Naive thymus-derived CD8-positive, alpha-beta T cell (primary cell): ENCODE measurements at regions not wholly inside any gene's neighbourhood (a gene's known extent, or its start where the extent isn't known, plus 50 kb on each side); places are given as distances from the start of the nearest gene placed in this dataset.

Experiments used
- ATAC-seq, 2 donors: fragments of 150-1000 bp; cut with Tn5 transposase in 1 of 2; sonication (Bioruptor Pico), chemical (Tn5 transposase) in 1 of 2; 1 replicate in 1 of 2; 2 replicates in 1 of 2; pipeline ENCODE4 v1.10.0; 2021; ENCODE audit warnings: mild to moderate bottlenecking in 2 of 2, moderate library complexity in 2 of 2
- POLR2A ChIA-PET: fragments of 350-600 bp; sonication (Branson Sonifier 250); formaldehyde crosslinking; loops from one replicate; lab custom pipeline; 2021; ENCODE audit warnings: antibody characterized with exemption; lab: Charles Lee
- DNase-seq, 10 donors: peaks; one replicate each; pipeline versions ENCODE4 v3.0.0 to v3.0.0-alpha.2; 2020 to 2022
- H3K27ac Mint-ChIP-seq, 10 donors: one replicate each; pipeline ENCODE4 v1.8.0; 2020 to 2022; ENCODE audit warnings: mild to moderate bottlenecking in 10 of 10, mixed read lengths in 10 of 10, moderate library complexity in 4 of 10, inconsistent platforms in 1 of 10
- H3K27me3 Mint-ChIP-seq, 5 donors: one replicate each; pipeline ENCODE4 v1.8.0; 2021 to 2022; ENCODE audit warnings: mixed read lengths in 5 of 5
- H3K36me3 Mint-ChIP-seq, 3 donors: one replicate each; pipeline ENCODE4 v1.8.0; 2020 to 2022; ENCODE audit warnings: mixed read lengths in 3 of 3, mild to moderate bottlenecking in 2 of 3, inconsistent platforms in 1 of 3
- H3K4me1 Mint-ChIP-seq, 4 donors: one replicate each; pipeline ENCODE4 v1.8.0; 2021 to 2022; ENCODE audit warnings: mixed read lengths in 4 of 4
- H3K4me3 Mint-ChIP-seq, 10 donors: one replicate each; pipeline ENCODE4 v1.8.0; 2020 to 2022; ENCODE audit warnings: mild to moderate bottlenecking in 10 of 10, mixed read lengths in 10 of 10, moderate library complexity in 6 of 10, inconsistent platforms in 1 of 10
- H3K9me3 Mint-ChIP-seq, 9 donors: one replicate each; pipeline ENCODE4 v1.8.0; 2020 to 2022; ENCODE audit warnings: mixed read lengths in 9 of 9, mild to moderate bottlenecking in 3 of 9, inconsistent platforms in 1 of 9, moderate library complexity in 1 of 9

DNA sequence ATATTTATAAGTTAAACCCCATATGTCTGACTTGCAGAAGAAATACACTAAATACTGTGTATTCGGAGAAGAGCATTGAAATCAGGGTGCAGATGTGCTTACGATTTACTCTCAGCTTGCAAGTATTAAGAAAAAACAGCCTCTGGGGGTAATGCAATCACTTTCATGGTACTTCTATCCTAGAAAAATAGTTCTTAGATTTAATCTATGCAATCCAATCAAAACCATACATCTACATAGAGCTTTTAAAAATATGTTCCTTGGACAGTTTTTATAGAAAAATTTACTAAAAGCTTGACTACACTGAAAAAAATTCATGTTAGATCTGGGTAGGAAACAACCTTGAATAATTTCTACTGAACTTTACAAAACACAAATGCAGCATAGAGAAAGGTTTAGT lies 890.3 kb upstream of the ADGRL2 start:
- no peak for ATAC-seq
- DNase-seq: no peak
- Mint-ChIP-seq H3K27ac (no peak overlapping the region), H3K9me3 (peaks cover 0 to 25% (median 7%) of the 10 kb centered on the region in 9 donors), H3K4me3 (no peak overlapping the region), H3K36me3 (no peaks in the 10 kb centered on the region), H3K27me3 (no peaks in the 10 kb centered on the region), H3K4me1 (no peaks in the 10 kb centered on the region)
- POLR2A ChIA-PET: no interaction called here

- Mint-ChIP-seq H3K4me3 (no peak overlapping the region), H3K27me3 (no peaks in the 10 kb centered on the region), H3K27ac (no peak overlapping the region), H3K4me1 (no peaks in the 10 kb centered on the region), H3K36me3 (no peaks in the 10 kb centered on the region), H3K9me3 (peaks cover 0 to 20% (median 5%) of the 10 kb centered on the region in 9 donors)
- no peak for ATAC-seq
- DNase-seq: no peak
- POLR2A ChIA-PET: no interaction called here
Measured at GRCh38 chr1:80909172-80909784, 891.5 kb upstream of the ADGRL2 start.

DNA sequence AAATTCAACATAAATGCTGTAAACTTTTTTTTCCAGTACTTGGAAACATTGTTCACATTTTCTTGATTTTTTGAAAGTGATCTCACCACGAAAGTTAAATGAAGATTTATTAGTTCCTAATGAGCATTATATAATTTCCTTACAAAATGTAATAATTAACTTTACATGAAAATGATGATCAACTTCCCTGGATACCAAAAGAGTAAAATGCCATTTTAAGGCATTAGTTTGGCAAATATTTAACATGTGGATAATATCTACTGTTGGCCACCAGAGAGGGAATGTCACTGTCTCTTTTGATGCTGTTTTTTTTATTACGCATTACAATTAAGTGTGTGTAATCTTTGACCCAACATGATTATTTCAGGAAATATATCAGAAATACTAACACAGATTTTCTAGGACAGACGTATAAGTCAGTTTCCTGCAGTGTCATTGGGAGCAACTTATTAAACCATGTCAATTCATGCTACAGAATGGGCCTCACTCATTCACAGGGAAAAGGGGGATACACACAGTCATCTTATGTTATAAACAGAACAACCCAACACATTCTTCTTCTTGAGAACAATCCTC lies 903.9 kb upstream of the ADGRL2 start:
- Mint-ChIP-seq H3K27ac (no peak overlapping the region), H3K4me3 (no peak overlapping the region)
- POLR2A ChIA-PET: no interaction called here

DNA sequence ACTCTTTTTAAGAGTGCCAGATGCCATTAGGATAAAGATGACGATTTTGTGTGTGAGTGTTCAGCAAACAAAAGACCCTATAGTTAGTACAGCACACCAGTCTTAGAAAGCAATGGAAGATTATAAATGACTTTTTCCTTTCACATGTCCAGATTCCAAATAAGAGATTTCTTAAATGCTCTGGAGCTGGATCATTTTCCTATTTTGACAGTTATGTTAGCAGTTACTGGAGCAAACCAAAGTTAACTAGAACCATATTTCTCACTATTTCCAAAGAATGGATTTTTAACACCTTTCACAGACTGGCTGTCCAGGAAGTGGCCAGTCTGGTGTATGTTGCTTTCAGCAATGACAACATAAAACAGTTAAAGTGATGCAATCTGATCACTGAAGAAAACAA lies 905.8 kb upstream of the ADGRL2 start:
- DNase-seq: no peak

More for the DNA sequence above, 903.9 kb upstream of the ADGRL2 start:
- ATAC-seq (no peak), DNase-seq (no peak)
- Mint-ChIP-seq H3K4me1 (peaks cover 0 to 7% (median 0%) of the 10 kb centered on the region in 4 donors), H3K36me3 (no peaks in the 10 kb centered on the region), H3K27me3 (no peaks in the 10 kb centered on the region), H3K9me3 (peaks cover 2 to 14% (median 6%) of the 10 kb centered on the region in 9 donors)

GRCh38 chr1:80893115-80893514 lies 907.6 kb upstream of the ADGRL2 start:
- Mint-ChIP-seq H3K36me3 (no peaks in the 10 kb centered on the region), H3K4me1 (peaks cover 0 to 7% (median 0%) of the 10 kb centered on the region in 4 donors), H3K27me3 (no peaks in the 10 kb centered on the region), H3K27ac (no peak overlapping the region), H3K4me3 (no peak overlapping the region), H3K9me3 (peaks cover 0 to 13% (median 5%) of the 10 kb centered on the region in 9 donors)
- DNase-seq (no peak), ATAC-seq (no peak)
- POLR2A ChIA-PET: no interaction called here

More for the DNA sequence above, 905.8 kb upstream of the ADGRL2 start:
- H3K9me3 Mint-ChIP-seq: peaks cover 2 to 14% (median 6%) of the 10 kb centered on the region in 9 donors
- no peak overlapping the region for H3K4me3 Mint-ChIP-seq
- H3K27me3 Mint-ChIP-seq: no peaks in the 10 kb centered on the region
- H3K4me1 Mint-ChIP-seq: peaks cover 0 to 7% (median 0%) of the 10 kb centered on the region in 4 donors
- no peak overlapping the region for H3K27ac Mint-ChIP-seq
- ATAC-seq: no peak
- POLR2A ChIA-PET: no interaction called here
- H3K36me3 Mint-ChIP-seq: no peaks in the 10 kb centered on the region

DNA sequence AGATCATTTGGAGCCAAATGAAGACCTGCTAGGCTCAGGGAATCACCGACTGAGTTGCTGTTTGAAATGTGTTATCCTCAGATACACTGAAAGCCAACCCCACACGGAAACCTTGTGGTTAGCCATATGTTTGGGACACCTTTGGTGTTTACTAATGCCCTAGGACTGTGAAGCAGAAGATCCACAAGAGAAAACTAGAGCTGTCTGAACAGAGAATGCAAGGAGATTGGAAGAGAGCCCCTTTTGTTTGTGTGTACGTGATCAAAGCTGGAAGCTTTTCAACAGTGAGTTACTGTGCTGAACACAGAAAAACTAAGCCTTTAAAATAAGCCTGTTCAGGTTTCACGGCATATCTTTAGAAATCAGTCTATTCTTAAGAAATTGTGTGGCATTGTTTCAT lies 908.2 kb upstream of the ADGRL2 start:
- Mint-ChIP-seq H3K9me3 (peaks cover 0 to 12% (median 5%) of the 10 kb centered on the region in 9 donors), H3K4me3 (no peak overlapping the region), H3K27me3 (no peaks in the 10 kb centered on the region), H3K4me1 (peaks cover 0 to 7% (median 0%) of the 10 kb centered on the region in 4 donors), H3K36me3 (no peaks in the 10 kb centered on the region), H3K27ac (no peak overlapping the region)
- DNase-seq: no peak
- ATAC-seq: no peak
- POLR2A ChIA-PET: no interaction called here

DNA sequence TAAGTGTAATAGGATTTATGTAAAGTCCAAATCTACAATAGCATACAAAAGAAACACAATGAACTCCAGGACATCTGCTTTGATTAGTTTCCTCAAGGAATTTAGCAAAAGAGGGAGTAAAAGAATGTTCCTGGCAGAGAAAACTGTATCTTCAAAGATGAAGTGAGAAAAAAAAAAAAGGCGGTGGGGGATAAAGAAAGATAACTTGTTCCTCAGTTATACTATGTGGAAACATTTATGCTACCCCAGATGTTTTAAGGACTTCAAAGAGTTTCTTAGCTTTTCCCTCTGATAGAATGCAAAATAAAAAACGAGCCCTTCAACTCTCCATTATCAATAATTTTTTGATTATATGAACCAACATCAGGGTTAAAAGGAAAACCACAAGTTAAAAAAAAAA lies 908.9 kb upstream of the ADGRL2 start:
- H3K4me3 Mint-ChIP-seq: no peak overlapping the region
- no peaks in the 10 kb centered on the region for H3K36me3 Mint-ChIP-seq
- H3K27me3 Mint-ChIP-seq: no peaks in the 10 kb centered on the region
- DNase-seq (no peak), ATAC-seq (no peak)
- peaks cover 0 to 12% (median 5%) of the 10 kb centered on the region in 9 donors for H3K9me3 Mint-ChIP-seq
- POLR2A ChIA-PET: interaction anchor here (0.7 kb wide), 1 partner anchor 85 kb away, joined by 4 read pairs; no protein-coding TSS in a partner anchor
- peaks cover 0 to 7% (median 0%) of the 10 kb centered on the region in 4 donors for H3K4me1 Mint-ChIP-seq
- no peak overlapping the region for H3K27ac Mint-ChIP-seq

- POLR2A ChIA-PET: no interaction called here
- H3K4me3 Mint-ChIP-seq: no peak overlapping the region
- ATAC-seq: no peak
- peaks cover 0 to 9% (median 3%) of the 10 kb centered on the region in 9 donors for H3K9me3 Mint-ChIP-seq
- H3K4me1 Mint-ChIP-seq: no peaks in the 10 kb centered on the region
- no peak overlapping the region for H3K27ac Mint-ChIP-seq
- DNase-seq: no peak
- H3K27me3 Mint-ChIP-seq: no peaks in the 10 kb centered on the region
- H3K36me3 Mint-ChIP-seq: no peaks in the 10 kb centered on the region
Measured at GRCh38 chr1:80882553-80882952, 918.2 kb upstream of the ADGRL2 start.

DNA sequence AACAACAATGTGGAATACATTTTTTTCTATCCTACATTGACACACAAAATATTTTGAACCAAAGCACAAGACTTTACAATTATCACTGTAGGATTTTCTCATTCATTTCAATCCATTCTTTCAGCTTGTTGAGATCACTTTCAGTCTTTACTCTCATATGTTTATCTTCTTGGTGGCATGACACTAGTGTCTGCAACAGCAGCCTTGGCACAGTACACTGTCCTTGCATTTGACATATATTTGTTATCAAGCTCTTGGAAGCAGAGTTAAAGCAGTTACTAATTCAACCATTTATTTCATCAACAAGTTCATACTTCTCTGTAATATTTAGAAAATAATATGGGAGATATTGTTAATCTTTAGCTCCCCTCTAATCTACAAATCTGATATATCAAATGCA lies 922.4 kb upstream of the ADGRL2 start:
- POLR2A ChIA-PET: no interaction called here
- no peak for ATAC-seq

GRCh38 chr1:80876035-80876434 lies 924.7 kb upstream of the ADGRL2 start:
- no peak overlapping the region for H3K27ac Mint-ChIP-seq
- H3K4me3 Mint-ChIP-seq: no peak overlapping the region
- no peaks in the 10 kb centered on the region for H3K27me3 Mint-ChIP-seq
- peaks cover 0 to 13% (median 2%) of the 10 kb centered on the region in 9 donors for H3K9me3 Mint-ChIP-seq
- H3K36me3 Mint-ChIP-seq: no peaks in the 10 kb centered on the region
- DNase-seq: no peak
- ATAC-seq: no peak
- POLR2A ChIA-PET: no interaction called here
- H3K4me1 Mint-ChIP-seq: no peaks in the 10 kb centered on the region

More for the DNA sequence above, 922.4 kb upstream of the ADGRL2 start:
- Mint-ChIP-seq H3K27ac (no peak overlapping the region), H3K27me3 (no peaks in the 10 kb centered on the region), H3K4me1 (no peaks in the 10 kb centered on the region), H3K36me3 (no peaks in the 10 kb centered on the region), H3K4me3 (no peak overlapping the region), H3K9me3 (peaks cover 0 to 13% (median 1%) of the 10 kb centered on the region in 9 donors)
- no peak for DNase-seq

DNA sequence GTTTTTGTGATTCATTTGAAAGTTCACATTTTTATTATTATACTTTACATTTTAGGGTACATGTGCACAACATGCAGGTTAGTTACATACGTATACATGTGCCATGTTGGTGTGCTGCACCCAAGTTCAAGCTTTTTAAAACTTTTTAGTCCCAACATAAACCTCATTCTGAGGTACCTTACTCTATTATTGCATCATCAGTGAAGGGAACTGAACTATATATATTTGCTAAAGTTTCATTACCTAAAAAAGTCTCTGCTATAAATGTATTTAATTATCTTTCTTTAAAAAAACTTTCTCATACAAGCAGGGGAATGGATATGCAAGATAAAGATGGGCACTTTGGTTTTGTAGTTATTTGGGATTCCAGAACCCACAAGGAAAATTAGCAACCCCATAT lies 931.4 kb upstream of the ADGRL2 start:
- no peak overlapping the region for H3K27ac Mint-ChIP-seq
- DNase-seq: no peak
- peaks cover 0 to 4% (median 0%) of the 10 kb centered on the region in 9 donors for H3K9me3 Mint-ChIP-seq
- ATAC-seq: no peak
- no peaks in the 10 kb centered on the region for H3K27me3 Mint-ChIP-seq
- no peak overlapping the region for H3K4me3 Mint-ChIP-seq
- no peaks in the 10 kb centered on the region for H3K4me1 Mint-ChIP-seq
- POLR2A ChIA-PET: no interaction called here
- no peaks in the 10 kb centered on the region for H3K36me3 Mint-ChIP-seq

DNA sequence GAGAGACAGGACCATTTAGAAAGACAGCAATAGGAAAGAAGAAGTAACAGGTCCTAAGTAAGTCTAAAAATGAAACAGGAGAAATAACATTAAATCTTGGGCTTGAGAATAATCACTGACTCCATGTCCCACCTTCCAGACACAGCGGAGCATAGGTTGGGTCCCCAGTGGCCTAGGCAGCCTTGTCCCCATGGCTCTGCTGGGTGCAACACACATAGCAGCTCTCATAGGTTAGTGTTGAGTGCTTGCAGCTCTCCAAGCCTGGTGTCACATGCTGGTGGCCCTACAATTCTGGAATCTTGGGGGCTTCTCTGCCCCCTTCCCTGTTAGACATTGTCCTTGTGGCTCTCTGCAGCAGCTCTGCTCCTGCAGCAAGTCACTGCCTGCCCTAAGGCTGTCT lies 952.8 kb upstream of the ADGRL2 start:
- POLR2A ChIA-PET: no interaction called here
- no peaks in the 10 kb centered on the region for H3K36me3 Mint-ChIP-seq
- DNase-seq (no peak), ATAC-seq (no peak)
- peaks cover 0 to 1% (median 0%) of the 10 kb centered on the region in 4 donors for H3K4me1 Mint-ChIP-seq
- peaks cover 0 to 26% (median 10%) of the 10 kb centered on the region in 9 donors for H3K9me3 Mint-ChIP-seq
- H3K4me3 Mint-ChIP-seq: no peak overlapping the region
- H3K27ac Mint-ChIP-seq: no peak overlapping the region
- no peaks in the 10 kb centered on the region for H3K27me3 Mint-ChIP-seq

GRCh38 chr1:80846966-80847365 lies 953.8 kb upstream of the ADGRL2 start:
- DNase-seq (no peak), ATAC-seq (no peak)
- no peaks in the 10 kb centered on the region for H3K36me3 Mint-ChIP-seq
- H3K27me3 Mint-ChIP-seq: no peaks in the 10 kb centered on the region
- H3K9me3 Mint-ChIP-seq: peaks cover 0 to 25% (median 11%) of the 10 kb centered on the region in 9 donors
- H3K4me3 Mint-ChIP-seq: no peak overlapping the region
- peaks cover 0 to 1% (median 0%) of the 10 kb centered on the region in 4 donors for H3K4me1 Mint-ChIP-seq
- POLR2A ChIA-PET: no interaction called here
- no peak overlapping the region for H3K27ac Mint-ChIP-seq
